GM21526 (cell line): ENCODE measurements at regions not wholly inside any gene's neighbourhood (a gene's known extent, or its start where the extent isn't known, plus 50 kb on each side); places are given as distances from the start of the nearest gene placed in this dataset.
"Not testable (repeated sequence)": the region's sequence is repeated elsewhere in the genome, so short reads cannot be mapped to it uniquely, and the experiment has no call there.

Source experiments
- ATAC-seq: cut with Tn5 transposase; IDR thresholded peaks from one replicate; pipeline ENCODE4 v1.9.1; 2021; ENCODE audit warnings: moderate library complexity; ENCODE audit not compliant: unreplicated experiment, low FRiP score

- ATAC-seq: no peak
These were observed 128.8 kb downstream of the SLC24A2 start for GRCh38 chr9:19660019-19660418.

GRCh38 chr9:19656704-19657103 lies 132.1 kb downstream of the SLC24A2 start:
- ATAC-seq: no peak

- ATAC-seq: no peak
These were observed 137.2 kb downstream of the SLC24A2 start for GRCh38 chr9:19651681-19652080.

- no peak for ATAC-seq
These were observed 138.5 kb downstream of the SLC24A2 start for GRCh38 chr9:19650312-19650711.

GRCh38 chr9:19649336-19650041 lies 139.3 kb downstream of the SLC24A2 start:
- no peak for ATAC-seq

GRCh38 chr9:19648672-19649071 lies 140.2 kb downstream of the SLC24A2 start:
- no peak for ATAC-seq

- no peak for ATAC-seq
These were observed 145.0 kb downstream of the SLC24A2 start for GRCh38 chr9:19643875-19644274.

- no peak for ATAC-seq
These were observed 146.6 kb downstream of the SLC24A2 start for GRCh38 chr9:19642256-19642655.

- no peak for ATAC-seq
These were observed 147.8 kb downstream of the SLC24A2 start for GRCh38 chr9:19641046-19641445.

- ATAC-seq: no peak
These were observed 148.8 kb downstream of the SLC24A2 start for GRCh38 chr9:19640014-19640413.

- no peak for ATAC-seq
These were observed 151.8 kb downstream of the SLC24A2 start for GRCh38 chr9:19637084-19637483.

GRCh38 chr9:19634881-19635280 lies 154.0 kb downstream of the SLC24A2 start:
- no peak for ATAC-seq

GRCh38 chr9:19631181-19631580 lies 157.7 kb downstream of the SLC24A2 start:
- ATAC-seq: no peak

- ATAC-seq: no peak
These were observed 158.1 kb downstream of the SLC24A2 start for GRCh38 chr9:19630760-19631159.

- no peak for ATAC-seq
These were observed 159.3 kb downstream of the SLC24A2 start for GRCh38 chr9:19629488-19629887.

GRCh38 chr9:19625426-19625825 lies 163.4 kb downstream of the SLC24A2 start:
- not testable (repeated sequence) for ATAC-seq

GRCh38 chr9:19624519-19624918 lies 164.3 kb downstream of the SLC24A2 start:
- no peak for ATAC-seq

- ATAC-seq: no peak
These were observed 164.9 kb downstream of the SLC24A2 start for GRCh38 chr9:19623941-19624340.

- ATAC-seq: no peak
These were observed 168.5 kb downstream of the SLC24A2 start for GRCh38 chr9:19620326-19620725.

GRCh38 chr9:19619221-19619620 lies 169.6 kb downstream of the SLC24A2 start:
- ATAC-seq: no peak

GRCh38 chr9:19618816-19619215 lies 170.0 kb downstream of the SLC24A2 start:
- no peak for ATAC-seq

- no peak for ATAC-seq
These were observed 173.7 kb downstream of the SLC24A2 start for GRCh38 chr9:19615036-19615624.
